Thyroid gland (tissue), 4 donors: ENCODE measurements at regions not wholly inside any gene's neighbourhood (a gene's known extent, or its start where the extent isn't known, plus 50 kb on each side); places are given as distances from the start of the nearest gene placed in this dataset.

ENCODE experiments used
- DNase-seq, 2 donors: peaks; one replicate each; pipeline ENCODE4 v3.0.0-alpha.2; 2019
- H3K27ac ChIP-seq, 3 donors: fragments of 200-600 bp; sonication (generic); 1 replicate in 2 of 3; 2 replicates in 1 of 3; pipeline ENCODE4 v1.5.1; 2016 to 2019; ENCODE audit warnings: mild to moderate bottlenecking in 1 of 3, moderate library complexity in 1 of 3
- H3K27me3 ChIP-seq: fragments of 200-600 bp; sonication (generic); one replicate; pipeline ENCODE4 v1.5.1; 2019
- H3K36me3 ChIP-seq, 2 donors: fragments of 200-600 bp; sonication (generic); one replicate each; pipeline ENCODE4 v1.5.1; 2016 to 2019
- H3K4me1 ChIP-seq, 2 donors: fragments of 200-600 bp; sonication (generic); one replicate each; pipeline ENCODE4 v1.5.1; 2017 to 2019
- H3K4me3 ChIP-seq, 3 donors: fragments of 200-600 bp; sonication (generic); replicated peaks in 1 of 3; 1 replicate in 2 of 3; 2 replicates in 1 of 3; pipeline ENCODE4 v1.5.1; 2016; ENCODE audit warnings: mild to moderate bottlenecking in 1 of 3
- H3K9me3 ChIP-seq: fragments of 200-600 bp; sonication (generic); one replicate; pipeline ENCODE4 v1.5.1; 2017
- CTCF ChIP-seq, 6 experiments: fragments of 200-600 bp in 3 of 6; fragments of 450-650 bp in 3 of 6; sonication (generic) in 3 of 6; IDR thresholded peaks; one replicate each; pipeline ENCODE4 v1.5.1; 2016 to 2019; ENCODE audit warnings: antibody characterized with exemption in 6 of 6, mild to moderate bottlenecking in 2 of 6, inconsistent platforms in 1 of 6, moderate library complexity in 1 of 6
- POLR2A ChIP-seq, 2 donors: fragments of 450-650 bp; IDR thresholded peaks; one replicate each; pipeline ENCODE4 v1.6.1; 2017; ENCODE audit warnings: antibody characterized with exemption in 2 of 2, mild to moderate bottlenecking in 2 of 2, moderate library complexity in 1 of 2
- WGBS, 2 donors: methylation state at CpG; one replicate each; pipeline ENCODE4 v1.1.5; 2017; 5-methylcytosine and 5-hydroxymethylcytosine counted together
- intact Hi-C: fragments of 100-400 bp; cut with DNase I; formaldehyde crosslinking; loops from one replicate; pipeline ENCODE4 v1.15.1; 2023

- peaks cover 10 to 13% of the 10 kb centered on the region in 2 donors for H3K4me1 ChIP-seq
- no peaks in the 10 kb centered on the region for H3K9me3 ChIP-seq
- 95 to 97% methylated on average over 5 of the region's 5 CpGs for WGBS, 2 donors
- no peak overlapping the region for H3K27ac ChIP-seq
- no peak overlapping the region for H3K4me3 ChIP-seq
- H3K27me3 ChIP-seq: no peaks in the 10 kb centered on the region
- no peak for TF ChIP-seq POLR2A (IDR thresholded peaks at IDR 0.05)
- TF ChIP-seq CTCF (IDR thresholded peaks at IDR 0.05): no peak
- DNase-seq: no peak
- intact Hi-C loops: no loop called here
- no peaks in the 10 kb centered on the region for H3K36me3 ChIP-seq
Observed at GRCh38 chr10:44196336-44196735, 188.6 kb downstream of the CXCL12 start.

GRCh38 chr10:44196008-44196320 lies 188.9 kb downstream of the CXCL12 start:
- no peak for DNase-seq
- Histone ChIP-seq H3K4me3 (no peak overlapping the region), H3K36me3 (no peaks in the 10 kb centered on the region), H3K4me1 (peaks cover 10 to 13% of the 10 kb centered on the region in 2 donors), H3K27me3 (no peaks in the 10 kb centered on the region), H3K27ac (no peak overlapping the region), H3K9me3 (no peaks in the 10 kb centered on the region)
- TF ChIP-seq POLR2A (IDR thresholded peaks at IDR 0.05): no peak
- TF ChIP-seq CTCF (IDR thresholded peaks at IDR 0.05): no peak
- intact Hi-C loops: no loop called here
- 70 to 76% methylated on average over 2 of the region's 2 CpGs for WGBS, 2 donors

- intact Hi-C loops: no loop called here
- peaks cover 10 to 13% of the 10 kb centered on the region in 2 donors for H3K4me1 ChIP-seq
- peak; percentile 55 to 65 for DNase-seq
- no peak for TF ChIP-seq POLR2A (IDR thresholded peaks at IDR 0.05)
- no peak for TF ChIP-seq CTCF (IDR thresholded peaks at IDR 0.05)
- 45 to 59% methylated on average over 9 of the region's 9 CpGs for WGBS, 2 donors
- no peak overlapping the region for H3K4me3 ChIP-seq
- H3K36me3 ChIP-seq: no peaks in the 10 kb centered on the region
- no peak overlapping the region for H3K27ac ChIP-seq
- H3K9me3 ChIP-seq: no peaks in the 10 kb centered on the region
- no peaks in the 10 kb centered on the region for H3K27me3 ChIP-seq
Observed at GRCh38 chr10:44195112-44196007, 189.5 kb downstream of the CXCL12 start.

GRCh38 chr10:44194435-44194834 lies 190.5 kb downstream of the CXCL12 start:
- Histone ChIP-seq H3K27ac (no peak overlapping the region), H3K4me1 (peaks cover 10 to 13% of the 10 kb centered on the region in 2 donors)

More at GRCh38 chr10:44194435-44194834, 190.5 kb downstream of the CXCL12 start:
- Histone ChIP-seq H3K4me3 (no peak overlapping the region), H3K36me3 (no peaks in the 10 kb centered on the region), H3K27me3 (no peaks in the 10 kb centered on the region), H3K9me3 (no peaks in the 10 kb centered on the region)
- no peak for DNase-seq
- WGBS, 2 donors: 91 to 93% methylated on average over 2 of the region's 2 CpGs
- intact Hi-C loops: no loop called here
- no peak for TF ChIP-seq CTCF (IDR thresholded peaks at IDR 0.05)
- TF ChIP-seq POLR2A (IDR thresholded peaks at IDR 0.05): no peak
